Esophagus muscularis mucosa (tissue), 3 donors: ENCODE measurements at regions not wholly inside any gene's neighbourhood (a gene's known extent, or its start where the extent isn't known, plus 50 kb on each side); places are given as distances from the start of the nearest gene placed in this dataset.

ENCODE experiments used
- CTCF ChIP-seq, 3 experiments: fragments of 200-600 bp in 2 of 3; fragments of 450-650 bp in 1 of 3; sonication (generic) in 2 of 3; IDR thresholded peaks; one replicate each; pipeline ENCODE4 v1.5.1; 2017 to 2019; ENCODE audit warnings: antibody characterized with exemption in 3 of 3, mild to moderate bottlenecking in 2 of 3, moderate library complexity in 1 of 3
- POLR2A ChIP-seq: fragments of 450-650 bp; IDR thresholded peaks from one replicate; pipeline ENCODE4 v1.6.1; 2017; ENCODE audit warnings: antibody characterized with exemption, moderate library complexity, mild to moderate bottlenecking, low read depth
- POLR2AphosphoS5 ChIP-seq, 2 donors: sonication (generic); formaldehyde crosslinking; IDR thresholded peaks; one replicate each; pipeline ENCODE4 v1.6.1; 2017; ENCODE audit warnings: antibody characterized with exemption in 2 of 2

GRCh38 chr12:61029516-61029915 lies 1230.7 kb upstream of the USP15 start:
- TF ChIP-seq CTCF (IDR thresholded peaks at IDR 0.05) (no peak), POLR2A (no peak), POLR2AphosphoS5 (IDR thresholded peaks at IDR 0.05) (no peak)
